ENCODE measurements at regions not wholly inside any gene's neighbourhood (a gene's known extent, or its start where the extent isn't known, plus 50 kb on each side); places are given as distances from the start of the nearest gene placed in this dataset.
A peak's percentile ranks its signal among the peaks of the same experiment; 100 is the strongest.
"Not testable (repeated sequence)": the region's sequence is repeated elsewhere in the genome, so short reads cannot be mapped to it uniquely, and the experiment has no call there.

DNA sequence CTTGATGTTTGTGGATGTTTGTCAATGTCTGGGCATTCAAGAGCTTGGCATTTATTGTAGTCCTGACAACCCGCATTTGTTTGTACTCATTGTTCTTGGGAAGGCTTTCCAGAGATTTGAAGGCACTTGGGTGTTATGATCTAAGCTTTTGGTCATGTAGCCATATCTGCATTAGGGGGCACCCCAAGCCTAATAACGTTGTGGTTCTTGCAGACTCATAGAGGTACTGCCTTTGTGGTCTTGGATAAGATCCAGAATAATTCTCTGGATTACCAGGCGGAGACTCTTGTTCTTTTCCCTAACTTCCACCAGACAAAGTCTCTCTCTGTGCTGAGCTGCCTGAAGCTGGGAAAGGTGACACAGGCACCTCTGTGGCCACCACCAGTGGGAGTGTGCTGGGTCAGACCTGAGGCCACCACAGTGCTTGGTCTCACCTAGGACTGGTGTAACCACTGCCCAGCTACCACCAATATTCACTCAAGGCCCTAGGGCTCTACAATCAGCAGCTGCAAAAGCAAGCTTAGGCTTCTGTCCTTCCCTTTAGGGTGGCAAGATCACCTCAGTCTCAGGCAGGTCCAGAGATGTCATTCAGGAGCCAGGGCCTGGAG is 144.4 kb upstream of the TAS2R1 start:
- intact Hi-C loops (cut with DNase I): loop anchor here (10.0 kb wide), 1 partner anchor 370 kb away; no protein-coding TSS in a partner anchor
- peak in 1 of 10 donors; percentile 30 for DNase-seq

DNA sequence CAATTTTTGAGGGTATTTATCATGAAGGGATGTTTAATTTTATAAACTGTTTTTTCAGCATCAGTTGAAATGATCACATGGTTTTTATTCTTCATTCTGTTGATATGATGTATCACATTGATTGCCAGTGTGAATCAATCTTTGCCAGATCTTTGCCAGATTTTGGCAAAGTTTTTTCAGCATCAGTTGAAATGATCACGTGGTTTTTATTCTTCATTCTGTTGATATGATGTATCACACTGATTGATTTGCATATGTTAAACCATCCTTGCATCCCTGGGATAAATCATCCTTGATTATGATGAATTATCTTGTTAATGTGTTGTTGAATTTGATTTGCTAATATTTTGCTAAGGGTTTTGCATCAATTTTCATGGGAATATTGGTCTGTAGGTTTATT is 140.9 kb upstream of the TAS2R1 start:
- intact Hi-C loops (cut with DNase I): loop anchor here (10.0 kb wide), 1 partner anchor 374 kb away; no protein-coding TSS in a partner anchor
- DNase-seq: no peak

DNA sequence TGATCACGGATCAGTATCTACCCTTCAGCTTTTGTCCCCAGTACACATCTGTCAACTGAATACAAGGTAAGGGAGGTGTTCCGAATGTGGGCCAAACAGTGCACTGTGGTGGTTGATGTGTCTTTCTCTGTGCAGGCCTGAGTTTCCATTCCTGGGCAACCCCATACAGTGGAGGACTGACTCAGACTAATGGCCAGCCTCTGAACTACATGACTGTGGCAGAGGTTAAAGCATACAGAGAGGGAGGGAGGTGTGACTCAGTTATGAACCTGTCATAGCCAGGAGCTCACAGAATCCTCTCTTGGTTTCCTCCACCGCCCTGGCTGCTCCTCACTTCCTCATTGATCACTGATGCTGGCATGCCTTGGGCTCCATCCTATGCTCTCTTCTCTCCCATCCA is 136.4 kb upstream of the TAS2R1 start:
- peak in 1 of 10 donors; percentile 21 for DNase-seq
- intact Hi-C loops (cut with DNase I): no loop called here

DNA sequence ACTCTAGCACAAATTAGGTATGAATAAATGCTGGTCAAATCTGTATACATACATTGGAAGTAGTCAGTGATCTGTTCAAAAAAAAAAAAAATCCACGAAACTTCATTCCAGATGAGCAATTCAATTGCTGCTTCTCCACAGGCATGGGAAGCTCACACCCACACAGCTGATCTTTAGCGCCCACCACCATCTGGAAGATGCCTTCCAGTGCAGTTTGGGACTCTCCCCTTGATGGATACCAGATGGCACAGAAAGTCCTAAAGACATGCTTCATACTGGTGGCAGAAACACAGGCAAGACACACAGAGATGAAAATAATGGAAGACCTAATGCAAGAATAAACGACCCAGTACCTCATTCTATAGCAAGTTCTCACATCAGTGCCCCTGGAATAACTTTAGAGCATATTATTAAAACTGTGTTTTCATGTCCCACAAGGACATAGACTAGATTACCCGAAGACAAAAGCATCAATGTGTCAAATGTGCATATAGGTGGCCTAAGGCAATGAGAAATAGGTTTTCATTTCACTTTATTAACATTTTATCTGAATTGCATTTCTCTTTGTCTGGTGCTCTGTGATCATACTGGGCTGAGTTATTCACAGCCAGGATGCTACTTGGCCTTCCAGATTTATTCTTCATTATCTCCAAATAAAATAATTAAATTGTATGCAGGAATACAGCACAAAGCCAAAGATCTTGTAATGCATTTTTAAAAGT is 135.4 kb upstream of the TAS2R1 start:
- DNase-seq: peak in 3 of 10 donors; percentile 26 to 80 (median 66)
- intact Hi-C loops (cut with DNase I): no loop called here

DNA sequence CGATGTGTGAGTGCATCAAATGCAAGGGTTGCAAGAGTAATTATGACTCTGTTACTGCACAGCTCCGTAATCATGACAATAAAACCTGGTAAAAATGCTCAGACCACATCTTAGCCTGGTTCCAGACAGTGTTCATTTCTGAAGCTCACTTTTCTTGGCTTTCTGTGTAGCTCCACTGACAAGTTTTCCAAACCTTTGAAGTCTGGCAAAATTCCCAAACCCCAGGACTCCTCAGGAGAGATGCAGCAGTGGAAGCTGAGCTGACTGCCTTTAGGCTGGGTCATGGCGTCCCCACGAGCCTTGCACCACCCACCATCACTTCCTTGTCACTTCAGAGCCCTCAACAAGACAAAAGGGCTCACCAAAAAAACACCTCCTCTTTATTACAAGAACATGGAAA is 131.6 kb upstream of the TAS2R1 start:
- DNase-seq: no peak
- intact Hi-C loops (cut with DNase I): no loop called here

DNA sequence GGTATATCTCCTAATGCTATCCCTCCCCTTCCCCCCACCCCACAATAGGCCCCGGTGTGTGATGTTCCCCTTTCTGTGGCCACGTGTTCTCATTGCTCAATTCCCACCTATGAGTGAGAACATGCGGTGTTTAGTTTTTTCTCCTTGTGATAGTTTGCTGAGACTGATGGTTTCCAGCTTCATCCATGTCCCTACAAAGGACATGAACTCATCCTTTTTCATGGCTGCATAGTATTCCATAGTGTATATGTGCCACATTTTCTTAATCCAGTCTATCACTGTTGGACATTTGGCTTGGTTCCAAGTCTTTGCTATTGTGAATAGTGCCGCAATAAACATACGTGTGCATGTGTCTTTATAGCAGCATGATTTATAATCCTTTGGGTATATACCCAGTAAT is 122.5 kb upstream of the TAS2R1 start:
- DNase-seq; intact Hi-C loops (cut with DNase I): not testable (repeated sequence)

DNA sequence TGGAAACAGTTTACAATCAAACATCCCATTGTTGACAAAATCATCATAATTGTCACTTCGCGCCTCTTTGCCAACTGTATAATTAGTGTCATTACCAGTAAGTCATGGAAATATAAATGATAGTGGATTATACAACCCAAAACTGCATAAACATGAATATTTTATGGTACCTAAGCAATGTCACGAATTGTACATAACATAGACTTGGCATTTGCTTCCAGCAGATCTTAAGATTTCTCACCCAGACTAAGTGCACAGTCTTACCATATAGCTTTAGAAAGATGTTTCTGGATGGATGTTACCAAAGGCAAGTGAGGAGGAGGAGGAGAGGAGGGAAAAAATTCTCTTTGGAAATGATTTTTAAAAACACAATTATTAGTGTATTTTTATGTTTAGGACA is 113.4 kb upstream of the TAS2R1 start:
- intact Hi-C loops (cut with DNase I): no loop called here
- DNase-seq: no peak

GRCh38 chr5:9742848-9743247 is 112.7 kb upstream of the TAS2R1 start:
- no peak for DNase-seq

DNA sequence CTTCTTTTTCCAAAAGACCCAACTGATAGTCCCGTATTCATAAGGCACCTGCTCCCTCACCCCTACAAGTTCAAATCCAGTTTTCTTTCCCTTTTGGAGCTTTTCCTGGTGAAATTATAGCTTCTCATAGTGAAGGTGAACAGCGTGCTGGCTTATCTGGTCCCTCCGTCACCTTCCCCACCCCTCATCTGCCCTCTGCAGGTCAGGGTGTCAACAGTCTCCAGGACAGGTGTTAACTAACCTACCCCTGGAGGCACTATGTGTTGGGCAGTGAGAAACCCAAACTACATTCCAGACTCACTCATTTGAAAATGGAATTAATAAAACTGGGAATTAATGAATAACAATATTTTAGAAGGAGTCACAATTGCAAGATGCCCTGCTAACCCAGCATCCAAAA is 109.0 kb upstream of the TAS2R1 start:
- DNase-seq: no peak
- intact Hi-C loops (cut with DNase I): no loop called here

More at GRCh38 chr5:9742848-9743247, 112.7 kb upstream of the TAS2R1 start:
- intact Hi-C loops (cut with DNase I): no loop called here

- intact Hi-C loops (cut with DNase I): no loop called here
These were observed 107.1 kb upstream of the TAS2R1 start for GRCh38 chr5:9737265-9737664.

GRCh38 chr5:9733486-9733885 is 103.3 kb upstream of the TAS2R1 start:
- no peak for DNase-seq
- intact Hi-C loops (cut with DNase I): no loop called here

More at GRCh38 chr5:9737265-9737664, 107.1 kb upstream of the TAS2R1 start:
- no peak for DNase-seq

GRCh38 chr5:9731159-9731558 is 101.0 kb upstream of the TAS2R1 start:
- intact Hi-C loops (cut with DNase I): no loop called here
- DNase-seq: peak in 1 of 10 donors; percentile 65

GRCh38 chr5:9728261-9728660 is 98.1 kb upstream of the TAS2R1 start:
- DNase-seq: no peak
- intact Hi-C loops (cut with DNase I): no loop called here

DNA sequence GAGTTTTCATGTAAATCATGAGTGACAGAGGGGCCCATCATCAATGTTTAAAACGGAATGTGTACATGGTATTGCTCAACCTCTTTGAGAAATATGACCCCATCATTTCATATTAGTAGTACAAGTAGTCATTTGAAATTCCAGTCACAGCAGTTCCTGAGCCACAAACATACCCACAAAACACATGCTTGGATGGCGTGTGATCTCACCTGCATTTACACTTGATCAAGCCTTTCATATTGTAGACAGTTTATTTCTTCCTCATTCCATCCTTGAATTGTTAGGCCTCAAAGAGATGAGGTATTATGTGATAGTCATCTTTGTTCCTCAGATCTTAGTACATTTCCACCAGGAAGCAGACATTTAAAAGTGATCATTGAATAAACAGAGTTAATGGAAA is 96.8 kb upstream of the TAS2R1 start:
- intact Hi-C loops (cut with DNase I): no loop called here
- DNase-seq: no peak

DNA sequence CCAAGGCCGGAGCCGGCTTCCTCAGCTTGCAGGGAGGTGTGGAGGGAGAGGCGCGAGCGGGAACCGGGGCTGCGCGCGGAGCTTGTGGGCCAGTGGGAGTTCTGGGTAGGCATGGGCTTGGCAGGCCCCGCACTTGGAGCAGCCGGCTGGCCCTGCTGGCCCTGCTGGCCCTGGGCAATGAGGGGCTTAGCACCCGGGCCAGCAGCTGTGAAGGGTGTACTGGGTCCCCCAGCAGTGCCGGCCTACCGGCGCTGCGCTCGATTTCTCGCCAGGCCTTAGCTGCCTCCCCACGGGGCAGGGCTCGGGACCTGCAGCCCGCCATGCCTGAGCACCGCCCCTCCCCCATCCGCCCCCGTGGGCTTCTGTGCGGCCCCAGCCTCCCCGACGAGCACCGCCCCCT is 95.1 kb upstream of the TAS2R1 start:
- DNase-seq; intact Hi-C loops (cut with DNase I): not testable (repeated sequence)

GRCh38 chr5:9724707-9725106 is 94.6 kb upstream of the TAS2R1 start:
- intact Hi-C loops (cut with DNase I): no loop called here

GRCh38 chr5:9722601-9723180 is 92.5 kb upstream of the TAS2R1 start:
- DNase-seq: no peak
- intact Hi-C loops (cut with DNase I): no loop called here

More at GRCh38 chr5:9724707-9725106, 94.6 kb upstream of the TAS2R1 start:
- no peak for DNase-seq

DNA sequence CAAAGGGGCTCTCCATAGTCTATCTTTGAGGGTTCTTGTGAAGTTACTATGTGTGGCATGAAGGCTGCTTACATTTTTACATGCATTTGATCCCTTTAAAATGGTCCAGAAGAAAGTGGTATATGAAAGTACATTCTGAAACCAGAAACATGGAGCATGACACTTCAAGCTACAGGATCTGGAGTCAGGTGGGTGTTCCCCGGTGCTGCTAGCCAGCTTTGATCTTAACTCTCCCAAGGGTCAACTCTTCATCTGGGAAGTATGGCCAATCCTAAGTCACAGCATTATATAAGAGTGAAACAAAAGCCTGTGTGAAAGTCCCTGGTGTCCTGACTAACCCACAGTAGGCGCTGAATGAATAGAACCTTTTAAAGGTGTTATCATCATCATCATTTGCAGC is 91.0 kb upstream of the TAS2R1 start:
- DNase-seq: no peak
- intact Hi-C loops (cut with DNase I): no loop called here

- intact Hi-C loops (cut with DNase I): no loop called here
- no peak for DNase-seq
These were observed 90.2 kb upstream of the TAS2R1 start for GRCh38 chr5:9720361-9720760.

- no peak for DNase-seq
- intact Hi-C loops (cut with DNase I): no loop called here
These were observed 86.7 kb upstream of the TAS2R1 start for GRCh38 chr5:9716838-9717281.

GRCh38 chr5:9715891-9716335 is 85.8 kb upstream of the TAS2R1 start:
- peak in 1 of 10 donors; percentile 75 for DNase-seq
- intact Hi-C loops (cut with DNase I): no loop called here

Measured in posterior cingulate gyrus (tissue), 11 donors.